ENCODE measurements at regions not wholly inside any gene's neighbourhood (a gene's known extent, or its start where the extent isn't known, plus 50 kb on each side); places are given as distances from the start of the nearest gene placed in this dataset.
"Not testable (repeated sequence)": the region's sequence is repeated elsewhere in the genome, so short reads cannot be mapped to it uniquely, and the experiment has no call there.

- TF ChIP-seq, protein P1, sequence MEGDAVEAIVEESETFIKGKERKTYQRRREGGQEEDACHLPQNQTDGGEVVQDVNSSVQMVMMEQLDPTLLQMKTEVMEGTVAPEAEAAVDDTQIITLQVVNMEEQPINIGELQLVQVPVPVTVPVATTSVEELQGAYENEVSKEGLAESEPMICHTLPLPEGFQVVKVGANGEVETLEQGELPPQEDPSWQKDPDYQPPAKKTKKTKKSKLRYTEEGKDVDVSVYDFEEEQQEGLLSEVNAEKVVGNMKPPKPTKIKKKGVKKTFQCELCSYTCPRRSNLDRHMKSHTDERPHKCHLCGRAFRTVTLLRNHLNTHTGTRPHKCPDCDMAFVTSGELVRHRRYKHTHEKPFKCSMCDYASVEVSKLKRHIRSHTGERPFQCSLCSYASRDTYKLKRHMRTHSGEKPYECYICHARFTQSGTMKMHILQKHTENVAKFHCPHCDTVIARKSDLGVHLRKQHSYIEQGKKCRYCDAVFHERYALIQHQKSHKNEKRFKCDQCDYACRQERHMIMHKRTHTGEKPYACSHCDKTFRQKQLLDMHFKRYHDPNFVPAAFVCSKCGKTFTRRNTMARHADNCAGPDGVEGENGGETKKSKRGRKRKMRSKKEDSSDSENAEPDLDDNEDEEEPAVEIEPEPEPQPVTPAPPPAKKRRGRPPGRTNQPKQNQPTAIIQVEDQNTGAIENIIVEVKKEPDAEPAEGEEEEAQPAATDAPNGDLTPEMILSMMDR (IDR thresholded peaks at IDR 0.05), result no peak
- no peak for TF ChIP-seq EZH2 (IDR thresholded peaks at IDR 0.05; ENCODE audit: borderline replicate concordance, insufficient read depth, low read depth, low read length, poor library complexity, severe bottlenecking)
- H3K27me3 Mint-ChIP-seq, result peaks cover 13% of the 10 kb centered on the region
- Histone ChIP-seq H3K4me3 (ENCODE audit: control extremely low read depth in 1 of 5, extremely low read depth in 1 of 5, insufficient read depth in 1 of 5, low read depth in 2 of 5, low read length in 4 of 5) (no peak overlapping the region), H3K79me2 (ENCODE audit: control insufficient read depth, insufficient read depth, low read length) (no peaks in the 10 kb centered on the region), H3K27me3 (replicated peaks in 1 of 4; ENCODE audit: control extremely low read depth in 1 of 4, control insufficient read depth in 3 of 4, insufficient read depth in 4 of 4, low read length in 3 of 4) (no peaks in the 10 kb centered on the region), H4K20me1 (ENCODE audit: control insufficient read depth, insufficient read depth, low read length, poor library complexity, severe bottlenecking) (no peaks in the 10 kb centered on the region), H3K9me3 (ENCODE audit: control extremely low read depth in 1 of 3, control insufficient read depth in 2 of 3, insufficient read depth in 1 of 3, low read length in 2 of 3) (no peaks in the 10 kb centered on the region), H3K4me1 (ENCODE audit: control insufficient read depth in 2 of 2, insufficient read depth in 2 of 2, low read length in 2 of 2) (no peaks in the 10 kb centered on the region), H2AFZ (ENCODE audit: insufficient read depth, low read depth, low read length, poor library complexity, severe bottlenecking) (no peak overlapping the region), H3K27ac (ENCODE audit: low read length in 2 of 2) (no peak overlapping the region), H3K36me3 (replicated peaks in 1 of 2; ENCODE audit: control extremely low read depth in 1 of 2, control insufficient read depth in 1 of 2, extremely low read depth in 1 of 2, insufficient read depth in 2 of 2, low read length in 1 of 2) (no peaks in the 10 kb centered on the region), H3K4me2 (replicated peaks; ENCODE audit: low read depth, low read length, poor library complexity, severe bottlenecking) (no peak overlapping the region), H3K9ac (ENCODE audit: low read length) (no peak overlapping the region)
- ChIA-PET POLR2A (no interaction called here), CTCF (no interaction called here)
- H3K4me1 Mint-ChIP-seq, result no peaks in the 10 kb centered on the region
- 92% methylated on average over 17 of the region's 19 CpGs for WGBS (ENCODE audit: insufficient coverage)
- ATAC-seq (ENCODE audit: low read depth), result no peak
- DNase-seq, result no peak
- H3K4me3 Mint-ChIP-seq, result no peak overlapping the region
- intact Hi-C loops (cut with micrococcal nuclease), result no loop called here
- H3K9me3 Mint-ChIP-seq (ENCODE audit: insufficient read depth), result no peaks in the 10 kb centered on the region
- H3K27ac Mint-ChIP-seq, result no peak overlapping the region
Measured at GRCh38 chr15:77915261-77915960, 162.1 kb downstream of the TBC1D2B start.

- ATAC-seq (ENCODE audit: low read depth); DNase-seq; H2AFZ ChIP-seq (ENCODE audit: insufficient read depth, low read depth, low read length, poor library complexity, severe bottlenecking); H3K27ac ChIP-seq (ENCODE audit: low read length in 2 of 2); H3K4me1 Mint-ChIP-seq; H3K9me3 ChIP-seq (ENCODE audit: control extremely low read depth in 1 of 3, control insufficient read depth in 2 of 3, insufficient read depth in 1 of 3, low read length in 2 of 3); H4K20me1 ChIP-seq (ENCODE audit: control insufficient read depth, insufficient read depth, low read length, poor library complexity, severe bottlenecking); H3K36me3 ChIP-seq (replicated peaks in 1 of 2; ENCODE audit: control extremely low read depth in 1 of 2, control insufficient read depth in 1 of 2, extremely low read depth in 1 of 2, insufficient read depth in 2 of 2, low read length in 1 of 2); H3K27me3 ChIP-seq (replicated peaks in 1 of 4; ENCODE audit: control extremely low read depth in 1 of 4, control insufficient read depth in 3 of 4, insufficient read depth in 4 of 4, low read length in 3 of 4); H3K4me1 ChIP-seq (ENCODE audit: control insufficient read depth in 2 of 2, insufficient read depth in 2 of 2, low read length in 2 of 2); CTCF ChIA-PET; H3K27ac Mint-ChIP-seq; H3K4me3 ChIP-seq (ENCODE audit: control extremely low read depth in 1 of 5, extremely low read depth in 1 of 5, insufficient read depth in 1 of 5, low read depth in 2 of 5, low read length in 4 of 5); H3K4me2 ChIP-seq (replicated peaks; ENCODE audit: low read depth, low read length, poor library complexity, severe bottlenecking); H3K9ac ChIP-seq (ENCODE audit: low read length); POLR2A ChIA-PET; H3K79me2 ChIP-seq (ENCODE audit: control insufficient read depth, insufficient read depth, low read length); H3K4me3 Mint-ChIP-seq; intact Hi-C loops (cut with micrococcal nuclease); H3K9me3 Mint-ChIP-seq (ENCODE audit: insufficient read depth): not testable (repeated sequence)
- 100% methylated on average over 1 of the region's 5 CpGs for WGBS (ENCODE audit: insufficient coverage)
- peaks cover 11% of the 10 kb centered on the region for H3K27me3 Mint-ChIP-seq
Measured at GRCh38 chr15:77914531-77914930, 163.0 kb downstream of the TBC1D2B start.

All from B cell (primary cell).